ENCODE measurements at regions not wholly inside any gene's neighbourhood (a gene's known extent, or its start where the extent isn't known, plus 50 kb on each side); places are given as distances from the start of the nearest gene placed in this dataset.
"Not testable (repeated sequence)": the region's sequence is repeated elsewhere in the genome, so short reads cannot be mapped to it uniquely, and the experiment has no call there.

GRCh38 chr10:42192450-42192849 lies 445.9 kb downstream of the ZNF33B start:
- H3K9me3 ChIP-seq (ENCODE audit: control extremely low read depth in 1 of 3, control insufficient read depth in 2 of 3, insufficient read depth in 1 of 3, low read length in 2 of 3); H3K4me3 ChIP-seq (ENCODE audit: control extremely low read depth in 1 of 5, extremely low read depth in 1 of 5, insufficient read depth in 1 of 5, low read depth in 2 of 5, low read length in 4 of 5); H3K9me3 Mint-ChIP-seq (ENCODE audit: insufficient read depth); H3K36me3 ChIP-seq (replicated peaks in 1 of 2; ENCODE audit: control extremely low read depth in 1 of 2, control insufficient read depth in 1 of 2, extremely low read depth in 1 of 2, insufficient read depth in 2 of 2, low read length in 1 of 2); H3K4me1 Mint-ChIP-seq; intact Hi-C loops (cut with micrococcal nuclease); H4K20me1 ChIP-seq (ENCODE audit: control insufficient read depth, insufficient read depth, low read length, poor library complexity, severe bottlenecking); H3K79me2 ChIP-seq (ENCODE audit: control insufficient read depth, insufficient read depth, low read length); H2AFZ ChIP-seq (ENCODE audit: insufficient read depth, low read depth, low read length, poor library complexity, severe bottlenecking); H3K4me3 Mint-ChIP-seq; ATAC-seq (ENCODE audit: low read depth); H3K4me1 ChIP-seq (ENCODE audit: control insufficient read depth in 2 of 2, insufficient read depth in 2 of 2, low read length in 2 of 2); H3K27me3 Mint-ChIP-seq; H3K4me2 ChIP-seq (replicated peaks; ENCODE audit: low read depth, low read length, poor library complexity, severe bottlenecking); H3K27me3 ChIP-seq (replicated peaks in 1 of 4; ENCODE audit: control extremely low read depth in 1 of 4, control insufficient read depth in 3 of 4, insufficient read depth in 4 of 4, low read length in 3 of 4); H3K9ac ChIP-seq (ENCODE audit: low read length); CTCF ChIA-PET; H3K27ac ChIP-seq (ENCODE audit: low read length in 2 of 2); POLR2A ChIA-PET; H3K27ac Mint-ChIP-seq: not testable (repeated sequence)
- WGBS (ENCODE audit: insufficient coverage), result no CpG with 5 or more reads among the region's 4 CpGs
- DNase-seq, result peak; percentile 3
- TF ChIP-seq CTCF (IDR thresholded peaks at IDR 0.05), result peak; percentile 69

- H3K4me1 ChIP-seq (ENCODE audit: control insufficient read depth in 2 of 2, insufficient read depth in 2 of 2, low read length in 2 of 2); H3K9me3 ChIP-seq (ENCODE audit: control extremely low read depth in 1 of 3, control insufficient read depth in 2 of 3, insufficient read depth in 1 of 3, low read length in 2 of 3); H3K4me1 Mint-ChIP-seq; H3K27me3 ChIP-seq (replicated peaks in 1 of 4; ENCODE audit: control extremely low read depth in 1 of 4, control insufficient read depth in 3 of 4, insufficient read depth in 4 of 4, low read length in 3 of 4); H2AFZ ChIP-seq (ENCODE audit: insufficient read depth, low read depth, low read length, poor library complexity, severe bottlenecking); H3K9me3 Mint-ChIP-seq (ENCODE audit: insufficient read depth); H3K36me3 ChIP-seq (replicated peaks in 1 of 2; ENCODE audit: control extremely low read depth in 1 of 2, control insufficient read depth in 1 of 2, extremely low read depth in 1 of 2, insufficient read depth in 2 of 2, low read length in 1 of 2); H4K20me1 ChIP-seq (ENCODE audit: control insufficient read depth, insufficient read depth, low read length, poor library complexity, severe bottlenecking); H3K4me2 ChIP-seq (replicated peaks; ENCODE audit: low read depth, low read length, poor library complexity, severe bottlenecking); POLR2A ChIA-PET; DNase-seq; H3K27ac Mint-ChIP-seq; H3K27ac ChIP-seq (ENCODE audit: low read length in 2 of 2); H3K4me3 Mint-ChIP-seq; H3K79me2 ChIP-seq (ENCODE audit: control insufficient read depth, insufficient read depth, low read length); ATAC-seq (ENCODE audit: low read depth); CTCF ChIA-PET; H3K27me3 Mint-ChIP-seq; H3K4me3 ChIP-seq (ENCODE audit: control extremely low read depth in 1 of 5, extremely low read depth in 1 of 5, insufficient read depth in 1 of 5, low read depth in 2 of 5, low read length in 4 of 5); intact Hi-C loops (cut with micrococcal nuclease); H3K9ac ChIP-seq (ENCODE audit: low read length): not testable (repeated sequence)
- WGBS (ENCODE audit: insufficient coverage), result 100% methylated on average over 2 of the region's 6 CpGs
Observed at GRCh38 chr10:42187501-42188195, 450.7 kb downstream of the ZNF33B start.

Data from B cell (primary cell).